ENCODE measurements at regions not wholly inside any gene's neighbourhood (a gene's known extent, or its start where the extent isn't known, plus 50 kb on each side); places are given as distances from the start of the nearest gene placed in this dataset.

DNA sequence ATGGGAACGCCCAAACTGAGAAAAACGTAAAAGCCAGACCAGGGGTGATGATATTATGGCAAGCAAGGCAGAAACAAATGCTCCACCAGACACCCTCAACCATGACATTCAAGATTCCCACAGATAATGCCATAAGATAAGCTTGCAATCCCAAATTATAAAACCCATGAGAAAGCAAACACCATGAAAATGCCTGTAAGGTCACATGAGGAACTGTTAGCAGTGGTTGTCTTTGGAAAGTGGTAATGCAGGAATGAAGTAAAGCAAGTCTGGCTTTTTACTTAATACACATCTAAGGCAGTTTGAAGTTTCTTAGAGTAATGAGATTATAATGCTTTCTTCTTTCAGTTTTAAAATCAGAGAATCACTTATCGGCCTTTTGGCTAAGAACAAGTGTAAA, 111.0 kb downstream of the MN1 start:
- Histone ChIP-seq H3K27me3 (ENCODE audit: control insufficient read depth, extremely low read depth, insufficient read depth, low read length) (no peaks in the 10 kb centered on the region), H3K9me3 (ENCODE audit: control insufficient read depth, low read depth, low read length) (no peaks in the 10 kb centered on the region), H3K9ac (ENCODE audit: control insufficient read depth, extremely low read depth, insufficient read depth, low read length) (no peak overlapping the region), H3K4me1 (ENCODE audit: control insufficient read depth, extremely low read depth, insufficient read depth, low read length) (no peaks in the 10 kb centered on the region), H3K4me2 (ENCODE audit: control insufficient read depth, extremely low read depth, insufficient read depth, low read depth, low read length) (no peak overlapping the region), H3K36me3 (ENCODE audit: control insufficient read depth in 2 of 2, extremely low read depth in 1 of 2, insufficient read depth in 2 of 2, low read length in 2 of 2) (no peaks in the 10 kb centered on the region), H3K27ac (ENCODE audit: control insufficient read depth, insufficient read depth, low read length) (no peak overlapping the region), H3K4me3 (ENCODE audit: control insufficient read depth in 2 of 3, extremely low read depth in 1 of 3, insufficient read depth in 2 of 3, low read depth in 1 of 3, low read length in 3 of 3) (no peak overlapping the region), H3K9me1 (ENCODE audit: control insufficient read depth, extremely low read depth, insufficient read depth, low read length) (no peaks in the 10 kb centered on the region), H3K79me2 (ENCODE audit: control insufficient read depth, insufficient read depth, low read length) (no peaks in the 10 kb centered on the region), H2AFZ (ENCODE audit: control insufficient read depth, low read length) (no peak overlapping the region), H4K20me1 (ENCODE audit: control insufficient read depth, extremely low read depth, insufficient read depth, low read length) (no peaks in the 10 kb centered on the region)
- no peak for FAIRE-seq
- DNase-seq (ENCODE audit: low read depth, low spot score) = no peak
- TF ChIP-seq EZH2 (IDR thresholded peaks at IDR 0.05; ENCODE audit: low read length) = no peak
- dilution Hi-C loops (cut with MboI; ENCODE audit: extremely low pct_ligation_motif_present, low sequenced_read_pairs) = no loop called here

DNA sequence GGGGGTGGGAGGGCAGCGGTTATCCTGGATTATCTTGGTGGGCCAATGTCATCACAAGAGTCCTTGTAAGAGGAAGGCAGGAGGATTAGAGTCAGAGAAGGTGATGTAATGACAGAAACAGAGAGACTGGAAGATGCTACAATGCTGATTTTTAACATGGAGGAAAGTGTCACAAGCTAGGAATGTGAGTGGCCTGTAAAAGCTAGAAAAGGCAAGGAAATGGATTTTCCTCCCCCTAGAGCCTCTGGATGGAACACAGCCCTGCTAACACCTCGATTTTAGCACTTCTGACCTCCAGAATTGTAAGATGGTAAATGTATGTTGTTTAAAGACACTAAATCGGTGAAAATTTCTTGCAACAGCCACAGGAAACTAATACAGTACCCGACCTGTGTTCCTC, 109.3 kb downstream of the MN1 start:
- H3K4me2 ChIP-seq (ENCODE audit: control insufficient read depth, extremely low read depth, insufficient read depth, low read depth, low read length) = no peak overlapping the region
- H3K79me2 ChIP-seq (ENCODE audit: control insufficient read depth, insufficient read depth, low read length) = no peaks in the 10 kb centered on the region
- no peak overlapping the region for H3K27ac ChIP-seq (ENCODE audit: control insufficient read depth, insufficient read depth, low read length)
- H3K36me3 ChIP-seq (ENCODE audit: control insufficient read depth in 2 of 2, extremely low read depth in 1 of 2, insufficient read depth in 2 of 2, low read length in 2 of 2) = no peaks in the 10 kb centered on the region
- FAIRE-seq (peak; percentile 13), DNase-seq (ENCODE audit: low read depth, low spot score) (no peak)
- TF ChIP-seq EZH2 (IDR thresholded peaks at IDR 0.05; ENCODE audit: low read length) = no peak
- TF ChIP-seq, protein P1, sequence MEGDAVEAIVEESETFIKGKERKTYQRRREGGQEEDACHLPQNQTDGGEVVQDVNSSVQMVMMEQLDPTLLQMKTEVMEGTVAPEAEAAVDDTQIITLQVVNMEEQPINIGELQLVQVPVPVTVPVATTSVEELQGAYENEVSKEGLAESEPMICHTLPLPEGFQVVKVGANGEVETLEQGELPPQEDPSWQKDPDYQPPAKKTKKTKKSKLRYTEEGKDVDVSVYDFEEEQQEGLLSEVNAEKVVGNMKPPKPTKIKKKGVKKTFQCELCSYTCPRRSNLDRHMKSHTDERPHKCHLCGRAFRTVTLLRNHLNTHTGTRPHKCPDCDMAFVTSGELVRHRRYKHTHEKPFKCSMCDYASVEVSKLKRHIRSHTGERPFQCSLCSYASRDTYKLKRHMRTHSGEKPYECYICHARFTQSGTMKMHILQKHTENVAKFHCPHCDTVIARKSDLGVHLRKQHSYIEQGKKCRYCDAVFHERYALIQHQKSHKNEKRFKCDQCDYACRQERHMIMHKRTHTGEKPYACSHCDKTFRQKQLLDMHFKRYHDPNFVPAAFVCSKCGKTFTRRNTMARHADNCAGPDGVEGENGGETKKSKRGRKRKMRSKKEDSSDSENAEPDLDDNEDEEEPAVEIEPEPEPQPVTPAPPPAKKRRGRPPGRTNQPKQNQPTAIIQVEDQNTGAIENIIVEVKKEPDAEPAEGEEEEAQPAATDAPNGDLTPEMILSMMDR (optimal IDR thresholded peaks at IDR 0.05 in 1 of 3, IDR thresholded peaks at IDR 0.05 in 1 of 3, conservative IDR thresholded peaks at IDR 0.05 in 1 of 3; ENCODE audit: extremely low read depth in 1 of 3, insufficient read depth in 2 of 3, low read length in 3 of 3) = no peak
- H3K27me3 ChIP-seq (ENCODE audit: control insufficient read depth, extremely low read depth, insufficient read depth, low read length) = no peaks in the 10 kb centered on the region
- no peaks in the 10 kb centered on the region for H3K9me1 ChIP-seq (ENCODE audit: control insufficient read depth, extremely low read depth, insufficient read depth, low read length)
- H4K20me1 ChIP-seq (ENCODE audit: control insufficient read depth, extremely low read depth, insufficient read depth, low read length) = no peaks in the 10 kb centered on the region
- no peak overlapping the region for H2AFZ ChIP-seq (ENCODE audit: control insufficient read depth, low read length)
- no peak overlapping the region for H3K9ac ChIP-seq (ENCODE audit: control insufficient read depth, extremely low read depth, insufficient read depth, low read length)
- H3K4me1 ChIP-seq (ENCODE audit: control insufficient read depth, extremely low read depth, insufficient read depth, low read length) = no peaks in the 10 kb centered on the region
- dilution Hi-C loops (cut with MboI; ENCODE audit: extremely low pct_ligation_motif_present, low sequenced_read_pairs) = no loop called here
- H3K9me3 ChIP-seq (ENCODE audit: control insufficient read depth, low read depth, low read length) = no peaks in the 10 kb centered on the region
- no peak overlapping the region for H3K4me3 ChIP-seq (ENCODE audit: control insufficient read depth in 2 of 3, extremely low read depth in 1 of 3, insufficient read depth in 2 of 3, low read depth in 1 of 3, low read length in 3 of 3)

DNA sequence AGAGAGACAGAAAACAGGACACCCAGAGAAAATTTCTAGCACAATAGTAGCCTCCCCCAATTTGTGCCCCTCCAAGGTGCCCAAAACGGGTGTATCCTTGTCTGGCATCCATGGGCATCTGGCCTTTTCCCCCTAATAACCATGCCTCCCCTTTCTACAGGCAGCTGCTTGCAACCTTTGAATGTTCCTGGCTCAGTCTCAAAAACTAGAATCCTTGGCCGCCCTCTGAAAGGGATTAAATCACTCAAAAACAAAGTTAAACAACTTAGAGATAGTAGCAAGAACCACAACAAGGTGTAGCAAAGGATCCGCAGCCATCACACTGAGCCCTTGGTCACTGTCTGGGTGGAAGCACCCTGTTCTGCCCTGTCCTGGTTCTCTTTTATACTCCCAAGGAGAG, 105.6 kb downstream of the MN1 start:
- Histone ChIP-seq H3K36me3 (ENCODE audit: control insufficient read depth in 2 of 2, extremely low read depth in 1 of 2, insufficient read depth in 2 of 2, low read length in 2 of 2) (no peaks in the 10 kb centered on the region), H3K27me3 (ENCODE audit: control insufficient read depth, extremely low read depth, insufficient read depth, low read length) (no peaks in the 10 kb centered on the region), H3K27ac (ENCODE audit: control insufficient read depth, insufficient read depth, low read length) (no peak overlapping the region), H3K4me3 (ENCODE audit: control insufficient read depth in 2 of 3, extremely low read depth in 1 of 3, insufficient read depth in 2 of 3, low read depth in 1 of 3, low read length in 3 of 3) (no peak overlapping the region), H3K79me2 (ENCODE audit: control insufficient read depth, insufficient read depth, low read length) (no peaks in the 10 kb centered on the region), H3K9me1 (ENCODE audit: control insufficient read depth, extremely low read depth, insufficient read depth, low read length) (no peaks in the 10 kb centered on the region), H3K9ac (ENCODE audit: control insufficient read depth, extremely low read depth, insufficient read depth, low read length) (no peak overlapping the region), H4K20me1 (ENCODE audit: control insufficient read depth, extremely low read depth, insufficient read depth, low read length) (no peaks in the 10 kb centered on the region), H3K4me2 (ENCODE audit: control insufficient read depth, extremely low read depth, insufficient read depth, low read depth, low read length) (no peak overlapping the region), H2AFZ (ENCODE audit: control insufficient read depth, low read length) (no peak overlapping the region), H3K4me1 (ENCODE audit: control insufficient read depth, extremely low read depth, insufficient read depth, low read length) (no peaks in the 10 kb centered on the region), H3K9me3 (ENCODE audit: control insufficient read depth, low read depth, low read length) (no peaks in the 10 kb centered on the region)
- no peak for TF ChIP-seq EZH2 (IDR thresholded peaks at IDR 0.05; ENCODE audit: low read length)
- TF ChIP-seq, protein P1 (optimal IDR thresholded peaks at IDR 0.05 in 1 of 3, IDR thresholded peaks at IDR 0.05 in 1 of 3, conservative IDR thresholded peaks at IDR 0.05 in 1 of 3; ENCODE audit: extremely low read depth in 1 of 3, insufficient read depth in 2 of 3, low read length in 3 of 3) = no peak
- DNase-seq (ENCODE audit: low read depth, low spot score) (no peak), FAIRE-seq (peak; percentile 9)
- dilution Hi-C loops (cut with MboI; ENCODE audit: extremely low pct_ligation_motif_present, low sequenced_read_pairs) = no loop called here

Measured in keratinocyte (primary cell).